ENCODE measurements at regions not wholly inside any gene's neighbourhood (a gene's known extent, or its start where the extent isn't known, plus 50 kb on each side); places are given as distances from the start of the nearest gene placed in this dataset.

- TF ChIP-seq CTCF (IDR thresholded peaks at IDR 0.05; ENCODE audit: extremely low read depth in 1 of 2, insufficient read depth in 1 of 2, low read depth in 1 of 2, low read length in 2 of 2) (no peak), POLR2A (IDR thresholded peaks at IDR 0.05; ENCODE audit: low read depth, low read length) (no peak), POLR2AphosphoS5 (IDR thresholded peaks at IDR 0.05; ENCODE audit: insufficient read depth, low read depth, low read length) (no peak), EZH2 (IDR thresholded peaks at IDR 0.05; ENCODE audit: borderline replicate concordance, low read depth, low read length, severe bottlenecking) (no peak), MAX (IDR thresholded peaks at IDR 0.05; ENCODE audit: insufficient read depth, insufficient read length) (no peak), FOS (IDR thresholded peaks at IDR 0.05; ENCODE audit: borderline replicate concordance, insufficient read depth, low read length) (no peak)
Measured at GRCh38 chr17:71689782-71690181, 431.0 kb upstream of the SOX9 start.

Measured in endothelial cell of umbilical vein (primary cell).